CD1c-positive myeloid dendritic cell (primary cell): ENCODE measurements at regions not wholly inside any gene's neighbourhood (a gene's known extent, or its start where the extent isn't known, plus 50 kb on each side); places are given as distances from the start of the nearest gene placed in this dataset.
"Not testable (repeated sequence)": the region's sequence is repeated elsewhere in the genome, so short reads cannot be mapped to it uniquely, and the experiment has no call there.

Source experiments
- DNase-seq: peaks from one replicate; pipeline ENCODE4 v3.0.0-alpha.2; 2016; ENCODE audit errors: extremely low spot score

GRCh38 chr20:24418731-24419130 is 50.7 kb upstream of the SYNDIG1 start:
- DNase-seq: no peak

- DNase-seq: no peak
These were observed 51.9 kb upstream of the SYNDIG1 start for GRCh38 chr20:24417485-24417884.

GRCh38 chr20:24415444-24415843 is 54.0 kb upstream of the SYNDIG1 start:
- not testable (repeated sequence) for DNase-seq

GRCh38 chr20:24411834-24412216 is 57.6 kb upstream of the SYNDIG1 start:
- no peak for DNase-seq

- DNase-seq: no peak
These were observed 58.2 kb upstream of the SYNDIG1 start for GRCh38 chr20:24411003-24411833.

GRCh38 chr20:24407151-24407550 is 62.3 kb upstream of the SYNDIG1 start:
- DNase-seq: no peak

GRCh38 chr20:24406750-24407149 is 62.7 kb upstream of the SYNDIG1 start:
- no peak for DNase-seq

- DNase-seq: no peak
These were observed 63.2 kb upstream of the SYNDIG1 start for GRCh38 chr20:24406251-24406650.

- no peak for DNase-seq
These were observed 63.6 kb upstream of the SYNDIG1 start for GRCh38 chr20:24405810-24406209.

- no peak for DNase-seq
These were observed 66.0 kb upstream of the SYNDIG1 start for GRCh38 chr20:24403406-24403805.

- DNase-seq: no peak
These were observed 67.2 kb upstream of the SYNDIG1 start for GRCh38 chr20:24402188-24402587.

- no peak for DNase-seq
These were observed 74.3 kb upstream of the SYNDIG1 start for GRCh38 chr20:24395151-24395550.

- DNase-seq: no peak
These were observed 75.5 kb upstream of the SYNDIG1 start for GRCh38 chr20:24393903-24394302.

- DNase-seq: no peak
These were observed 76.8 kb upstream of the SYNDIG1 start for GRCh38 chr20:24392612-24393011.

- peak; percentile 58 for DNase-seq
These were observed 79.7 kb upstream of the SYNDIG1 start for GRCh38 chr20:24389686-24390085.

- DNase-seq: no peak
These were observed 80.5 kb upstream of the SYNDIG1 start for GRCh38 chr20:24388828-24389380.

GRCh38 chr20:24385547-24385946 is 83.9 kb upstream of the SYNDIG1 start:
- no peak for DNase-seq

- no peak for DNase-seq
These were observed 84.6 kb upstream of the SYNDIG1 start for GRCh38 chr20:24384865-24385264.

GRCh38 chr20:24382743-24383142 is 86.7 kb upstream of the SYNDIG1 start:
- DNase-seq: no peak

GRCh38 chr20:24382331-24382730 is 87.1 kb upstream of the SYNDIG1 start:
- DNase-seq: no peak

GRCh38 chr20:24381886-24382285 is 87.5 kb upstream of the SYNDIG1 start:
- DNase-seq: no peak

GRCh38 chr20:24379484-24379927 is 89.9 kb upstream of the SYNDIG1 start:
- no peak for DNase-seq

GRCh38 chr20:24378661-24379483 is 90.6 kb upstream of the SYNDIG1 start:
- DNase-seq: no peak
